H9 (cell line): ENCODE measurements at regions not wholly inside any gene's neighbourhood (a gene's known extent, or its start where the extent isn't known, plus 50 kb on each side); places are given as distances from the start of the nearest gene placed in this dataset.
A peak's percentile ranks its signal among the peaks of the same experiment; 100 is the strongest.

Experiments used
- DNase-seq: peaks from one replicate; pipeline ENCODE4 v3.0.0-alpha.2; 2017
- H2AFZ ChIP-seq: one replicate; pipeline ENCODE4 v1.6.1; 2013; ENCODE audit warnings: mild to moderate bottlenecking, low read length, control low read depth, moderate library complexity
- H2AK5ac ChIP-seq: 2 replicates; pipeline ENCODE4 v1.6.1; 2013; ENCODE audit warnings: low read length, control low read depth, mixed read lengths; ENCODE audit not compliant: insufficient read length
- H2BK120ac ChIP-seq: one replicate; pipeline ENCODE4 v1.6.1; 2013; ENCODE audit warnings: low read depth, mild to moderate bottlenecking, low read length, control low read depth, inconsistent platforms; ENCODE audit not compliant: poor library complexity, severe bottlenecking
- H2BK12ac ChIP-seq: 2 replicates; pipeline ENCODE4 v1.6.1; 2013; ENCODE audit warnings: low read length, control low read depth, mixed read lengths, low read depth; ENCODE audit not compliant: insufficient read length
- H2BK15ac ChIP-seq: 2 replicates; pipeline ENCODE4 v1.6.1; 2013; ENCODE audit warnings: low read depth, low read length, control low read depth
- H2BK20ac ChIP-seq: one replicate; pipeline ENCODE4 v1.6.1; 2013; ENCODE audit warnings: low read depth, mild to moderate bottlenecking, low read length, control low read depth, inconsistent platforms; ENCODE audit not compliant: poor library complexity, severe bottlenecking
- H2BK5ac ChIP-seq: 2 replicates; pipeline ENCODE4 v1.6.1; 2013; ENCODE audit warnings: low read length, control low read depth, mixed read lengths; ENCODE audit not compliant: insufficient read length
- H3K14ac ChIP-seq: 2 replicates; pipeline ENCODE4 v1.6.1; 2013; ENCODE audit warnings: low read length, control low read depth; ENCODE audit not compliant: insufficient read depth
- H3K18ac ChIP-seq: 2 replicates; pipeline ENCODE4 v1.6.1; 2013; ENCODE audit warnings: low read depth, mild to moderate bottlenecking, mixed read lengths, low read length, control low read depth; ENCODE audit not compliant: insufficient read length
- H3K23ac ChIP-seq: 2 replicates; pipeline ENCODE4 v1.6.1; 2013; ENCODE audit warnings: low read length, control low read depth, mixed read lengths, low read depth; ENCODE audit not compliant: insufficient read length
- H3K23me2 ChIP-seq: 2 replicates; pipeline ENCODE4 v1.6.1; 2013; ENCODE audit warnings: low read depth, mild to moderate bottlenecking, mixed read lengths, low read length, control low read depth; ENCODE audit not compliant: insufficient read length, poor library complexity, severe bottlenecking
- H3K27ac ChIP-seq: 2 replicates; pipeline ENCODE4 v1.5.1; 2013; ENCODE audit warnings: low read length, control low read depth, mixed read lengths, low read depth; ENCODE audit not compliant: insufficient read length
- H3K27me3 ChIP-seq: 2 replicates; pipeline ENCODE4 v1.6.1; 2013; ENCODE audit warnings: low read length, control low read depth, inconsistent platforms; ENCODE audit not compliant: insufficient read depth
- H3K4ac ChIP-seq: 2 replicates; pipeline ENCODE4 v1.6.1; 2013; ENCODE audit warnings: low read depth, mild to moderate bottlenecking, control low read depth, inconsistent platforms, low read length, moderate library complexity
- H3K4me1 ChIP-seq: 2 replicates; pipeline ENCODE4 v1.6.1; 2013; ENCODE audit warnings: low read length, control low read depth, inconsistent platforms; ENCODE audit not compliant: insufficient read depth
- H3K4me2 ChIP-seq: 2 replicates; pipeline ENCODE4 v1.6.1; 2013; ENCODE audit warnings: low read length, control low read depth, mixed read lengths; ENCODE audit not compliant: insufficient read length, insufficient read depth
- H3K56ac ChIP-seq: 2 replicates; pipeline ENCODE4 v1.6.1; 2013; ENCODE audit warnings: low read depth, mild to moderate bottlenecking, mixed read lengths, low read length, control low read depth; ENCODE audit not compliant: insufficient read length
- H3K79me1 ChIP-seq: 2 replicates; pipeline ENCODE4 v1.6.1; 2013; ENCODE audit warnings: low read depth, mild to moderate bottlenecking, moderate library complexity, low read length, control low read depth, inconsistent platforms; ENCODE audit not compliant: insufficient read depth, poor library complexity, severe bottlenecking
- H3K79me2 ChIP-seq: 2 replicates; pipeline ENCODE4 v1.6.1; 2013; ENCODE audit warnings: low read length, control low read depth, inconsistent platforms; ENCODE audit not compliant: insufficient read depth
- H3K9ac ChIP-seq: 2 replicates; pipeline ENCODE4 v1.6.1; 2013; ENCODE audit warnings: low read length, control low read depth, mixed read lengths; ENCODE audit not compliant: insufficient read length; ENCODE audit errors: extremely low read depth
- H3K9me3 ChIP-seq: one replicate; pipeline ENCODE4 v1.6.1; 2013; ENCODE audit warnings: low read depth, low read length, inconsistent platforms; ENCODE audit not compliant: control insufficient read depth
- H3T11ph ChIP-seq: one replicate; pipeline ENCODE4 v1.6.1; 2013; ENCODE audit warnings: mild to moderate bottlenecking, low read length, control low read depth, inconsistent platforms
- H4K20me1 ChIP-seq: one replicate; pipeline ENCODE4 v1.6.1; 2013; ENCODE audit not compliant: control insufficient read depth, insufficient read length, insufficient read depth
- H4K5ac ChIP-seq: 2 replicates; pipeline ENCODE4 v1.6.1; 2013; ENCODE audit warnings: low read depth, mild to moderate bottlenecking, mixed read lengths, low read length, control low read depth; ENCODE audit not compliant: insufficient read length
- H4K8ac ChIP-seq: replicated peaks from 2 replicates; pipeline ENCODE4 v1.6.1; 2013; ENCODE audit warnings: low read length, control low read depth, mixed read lengths, low read depth; ENCODE audit not compliant: insufficient read length
- H4K91ac ChIP-seq: 2 replicates; pipeline ENCODE4 v1.6.1; 2013; ENCODE audit warnings: low read depth, mild to moderate bottlenecking, moderate library complexity, mixed read lengths, low read length, control low read depth; ENCODE audit not compliant: insufficient read length
- H3K27ac Mint-ChIP-seq, 3 experiments: 2 replicates in 2 of 3; 3 replicates in 1 of 3; pipeline ENCODE4 v1.8.0; 2020 to 2021; ENCODE audit warnings: mixed read lengths in 3 of 3, mild to moderate bottlenecking in 1 of 3, moderate library complexity in 1 of 3
- H3K27me3 Mint-ChIP-seq: 2 replicates; pipeline ENCODE4 v1.8.0; 2021; ENCODE audit warnings: low read depth, mild to moderate bottlenecking, moderate library complexity, mixed read lengths
- H3K36me3 Mint-ChIP-seq, 3 experiments: 2 replicates in 2 of 3; 3 replicates in 1 of 3; pipeline ENCODE4 v1.8.0; 2020 to 2021; ENCODE audit warnings: low read depth in 3 of 3, mixed read lengths in 3 of 3; ENCODE audit not compliant: insufficient read depth in 1 of 3
- H3K4me1 Mint-ChIP-seq, 2 experiments: 2 replicates each; pipeline ENCODE4 v1.8.0; 2020; ENCODE audit warnings: mixed read lengths in 2 of 2
- H3K4me3 Mint-ChIP-seq, 2 experiments: 2 replicates in 1 of 2; 3 replicates in 1 of 2; pipeline ENCODE4 v1.8.0; 2020 to 2021; ENCODE audit warnings: mild to moderate bottlenecking in 2 of 2, mixed read lengths in 2 of 2, moderate library complexity in 1 of 2
- H3K9me3 Mint-ChIP-seq, 2 experiments: 2 replicates in 1 of 2; 3 replicates in 1 of 2; pipeline ENCODE4 v1.8.0; 2020; ENCODE audit warnings: mild to moderate bottlenecking in 2 of 2, mixed read lengths in 2 of 2, moderate library complexity in 1 of 2
- CTCF ChIP-seq: fragments of 200-600 bp; sonication (generic); conservative IDR thresholded peaks from 3 replicates; pipeline ENCODE4 v1.8.0; 2021; ENCODE audit warnings: antibody characterized with exemption, mild to moderate bottlenecking
- WGBS: extraction: QIAGEN DNeasy Blood & Tissue Kit; methylation state at CpG from one replicate; pipeline ENCODE4 v1.1.7; 2013; ENCODE audit warnings: missing lambda C conversion rate, low lambda C conversion rate, mixed read lengths; ENCODE audit not compliant: insufficient read length; ENCODE audit errors: extremely low coverage; 5-methylcytosine and 5-hydroxymethylcytosine counted together

GRCh38 chr1:29712801-29713200, 476.5 kb downstream of the PTPRU start:
- Histone ChIP-seq H2BK5ac (no peak overlapping the region), H2BK120ac (no peak overlapping the region), H3K79me2 (no peaks in the 10 kb centered on the region), H3K56ac (no peak overlapping the region), H3K9me3 (peaks cover 18% of the 10 kb centered on the region), H4K20me1 (no peaks in the 10 kb centered on the region), H3K23ac (no peak overlapping the region), H2BK20ac (no peak overlapping the region), H2BK12ac (no peak overlapping the region), H2AFZ (no peak overlapping the region), H4K5ac (no peak overlapping the region), H3K9ac (no peak overlapping the region), H3K4me1 (no peaks in the 10 kb centered on the region), H3T11ph (no peak overlapping the region), H3K18ac (no peak overlapping the region), H4K8ac (no peak overlapping the region), H2AK5ac (no peak overlapping the region), H4K91ac (no peak overlapping the region), H2BK15ac (no peak overlapping the region), H3K4ac (no peak overlapping the region), H3K79me1 (no peaks in the 10 kb centered on the region), H3K14ac (no peak overlapping the region), H3K27ac (no peak overlapping the region), H3K23me2 (no peaks in the 10 kb centered on the region), H3K27me3 (no peaks in the 10 kb centered on the region), H3K4me2 (no peak overlapping the region)
- H3K36me3 Mint-ChIP-seq = peaks cover 0 to 6% (median 2%) of the 10 kb centered on the region in 3 experiments; a peak in 2 of 7 replicates
- no CpG with 5 or more reads among the region's 7 CpGs for WGBS
- H3K4me3 Mint-ChIP-seq = no peak overlapping the region
- no peak for DNase-seq
- peak overlapping the region in 1 of 3 experiments; percentile 72; a peak in 2 of 7 replicates for H3K27ac Mint-ChIP-seq
- H3K27me3 Mint-ChIP-seq = peaks cover 8% of the 10 kb centered on the region
- peaks cover 15 to 17% of the 10 kb centered on the region in 2 experiments for H3K4me1 Mint-ChIP-seq
- TF ChIP-seq CTCF = no peak
- H3K9me3 Mint-ChIP-seq = peaks cover 19 to 24% of the 10 kb centered on the region in 2 experiments
